B cell (primary cell): ENCODE measurements at regions not wholly inside any gene's neighbourhood (a gene's known extent, or its start where the extent isn't known, plus 50 kb on each side); places are given as distances from the start of the nearest gene placed in this dataset.

Experiments
- ATAC-seq: fragments of 200-7000 bp; cut with Tn5 transposase; one replicate; pipeline ENCODE4 v1.10.0; 2021; ENCODE audit warnings: low read depth, mild to moderate bottlenecking, moderate number of reproducible peaks, moderate library complexity
- CTCF ChIA-PET: fragments of 350-600 bp; sonication (Branson Sonifier 250); formaldehyde crosslinking; loops from one replicate; lab custom pipeline; 2021; ENCODE audit warnings: antibody characterized with exemption, inconsistent platforms; lab: Charles Lee
- POLR2A ChIA-PET: fragments of 350-600 bp; sonication (Branson Sonifier 250); formaldehyde crosslinking; loops from one replicate; lab custom pipeline; 2021; ENCODE audit warnings: antibody characterized with exemption; lab: Charles Lee
- DNase-seq: peaks from one replicate; pipeline ENCODE4 v3.0.0; 2013
- H2AFZ ChIP-seq: 2 replicates; pipeline ENCODE4 v1.6.1; 2012; ENCODE audit warnings: mild to moderate bottlenecking, low read depth, low read length; ENCODE audit not compliant: insufficient read depth, poor library complexity, severe bottlenecking
- H3K27ac ChIP-seq, 2 donors: 1 replicate in 1 of 2; 2 replicates in 1 of 2; pipeline ENCODE4 v1.5.1; 2012 to 2013; ENCODE audit warnings: low read length in 2 of 2, mild to moderate bottlenecking in 2 of 2, moderate library complexity in 1 of 2
- H3K27me3 ChIP-seq, 4 experiments: fragments of 200-600 bp in 1 of 4; sonication (generic) in 1 of 4; replicated peaks in 1 of 4; 1 replicate in 2 of 4; 2 replicates in 2 of 4; pipeline versions ENCODE4 v1.6.1 to v1.7.0; 2013 to 2016; ENCODE audit warnings: low read length in 3 of 4, mild to moderate bottlenecking in 2 of 4, mixed read lengths in 1 of 4, moderate library complexity in 1 of 4; ENCODE audit not compliant: insufficient read depth in 4 of 4, control insufficient read depth in 3 of 4; ENCODE audit errors: control extremely low read depth in 1 of 4
- H3K36me3 ChIP-seq, 2 experiments: replicated peaks in 1 of 2; 1 replicate in 1 of 2; 2 replicates in 1 of 2; pipeline versions ENCODE4 v1.6.1 to v1.7.1; 2013; ENCODE audit warnings: low read length in 1 of 2; ENCODE audit not compliant: insufficient read depth in 2 of 2, control insufficient read depth in 1 of 2; ENCODE audit errors: control extremely low read depth in 1 of 2, extremely low read depth in 1 of 2
- H3K4me1 ChIP-seq, 2 donors: fragments of 200-600 bp in 1 of 2; sonication (generic) in 1 of 2; 1 replicate in 1 of 2; 2 replicates in 1 of 2; pipeline versions ENCODE4 v1.5.1 to v1.6.1; 2013 to 2017; ENCODE audit warnings: low read length in 2 of 2; ENCODE audit not compliant: control insufficient read depth in 2 of 2, insufficient read depth in 2 of 2
- H3K4me2 ChIP-seq: replicated peaks from 2 replicates; pipeline ENCODE3; 2012; ENCODE audit warnings: mild to moderate bottlenecking, low read depth, low read length; ENCODE audit not compliant: poor library complexity, severe bottlenecking
- H3K4me3 ChIP-seq, 5 experiments: fragments of 200-600 bp in 1 of 5; sonication (generic) in 1 of 5; 1 replicate in 3 of 5; 2 replicates in 2 of 5; pipeline versions ENCODE4 v1.5.1 to v1.7.0; 2011 to 2016; ENCODE audit warnings: low read length in 4 of 5, mild to moderate bottlenecking in 4 of 5, low read depth in 2 of 5, control low read depth in 1 of 5, moderate library complexity in 1 of 5; ENCODE audit not compliant: insufficient read depth in 1 of 5; ENCODE audit errors: control extremely low read depth in 1 of 5, extremely low read depth in 1 of 5
- H3K79me2 ChIP-seq: fragments of 200-600 bp; sonication (generic); one replicate; pipeline ENCODE4 v1.6.0; 2016; ENCODE audit warnings: low read length; ENCODE audit not compliant: control insufficient read depth, insufficient read depth
- H3K9ac ChIP-seq: fragments of 200-600 bp; sonication (generic); 2 replicates; pipeline ENCODE4 v1.6.1; 2017; ENCODE audit warnings: mild to moderate bottlenecking, low read length, moderate library complexity
- H3K9me3 ChIP-seq, 3 donors: one replicate each; pipeline versions ENCODE4 v1.6.1 to v1.7.1; 2013; ENCODE audit warnings: low read length in 2 of 3; ENCODE audit not compliant: control insufficient read depth in 2 of 3, insufficient read depth in 1 of 3; ENCODE audit errors: control extremely low read depth in 1 of 3
- H4K20me1 ChIP-seq: 2 replicates; pipeline ENCODE4 v1.6.0; 2012; ENCODE audit warnings: mild to moderate bottlenecking, low read length; ENCODE audit not compliant: insufficient read depth, control insufficient read depth, poor library complexity, severe bottlenecking
- H3K27ac Mint-ChIP-seq: one replicate; pipeline ENCODE4 v1.8.0; 2021; ENCODE audit warnings: mixed read lengths
- H3K27me3 Mint-ChIP-seq: one replicate; pipeline ENCODE4 v1.8.0; 2021; ENCODE audit warnings: mixed read lengths
- H3K4me1 Mint-ChIP-seq: one replicate; pipeline ENCODE4 v1.8.0; 2021; ENCODE audit warnings: mixed read lengths
- H3K4me3 Mint-ChIP-seq: one replicate; pipeline ENCODE4 v1.8.0; 2021; ENCODE audit warnings: mixed read lengths
- H3K9me3 Mint-ChIP-seq: one replicate; pipeline ENCODE4 v1.8.0; 2022; ENCODE audit warnings: mixed read lengths; ENCODE audit not compliant: insufficient read depth
- CTCF ChIP-seq: fragments of 200-600 bp; IDR thresholded peaks from one replicate; pipeline ENCODE4 v1.8.0; 2022; ENCODE audit warnings: antibody characterized with exemption, mild to moderate bottlenecking
- EZH2 ChIP-seq: IDR thresholded peaks from 2 replicates; pipeline ENCODE4 v1.6.1; 2012; ENCODE audit warnings: borderline replicate concordance, low read depth, mild to moderate bottlenecking, moderate library complexity, low read length; ENCODE audit not compliant: insufficient read depth, poor library complexity, severe bottlenecking
- WGBS: methylation state at CpG from one replicate; pipeline ENCODE4 v1.1.5; 2013; ENCODE audit warnings: missing lambda C conversion rate; ENCODE audit not compliant: insufficient coverage; 5-methylcytosine and 5-hydroxymethylcytosine counted together
- intact Hi-C: fragments of 100-400 bp; cut with micrococcal nuclease; formaldehyde crosslinking; loops from one replicate; pipeline ENCODE4 v1.10.0; 2022

- H3K4me1 Mint-ChIP-seq = no peaks in the 10 kb centered on the region
- H3K9me3 Mint-ChIP-seq = peaks cover 1% of the 10 kb centered on the region
- no peaks in the 10 kb centered on the region for H3K36me3 ChIP-seq
- H3K27me3 Mint-ChIP-seq = no peaks in the 10 kb centered on the region
- no peak for TF ChIP-seq EZH2
- TF ChIP-seq CTCF = no peak
- no peak for ATAC-seq
- H3K27me3 ChIP-seq = no peaks in the 10 kb centered on the region
- no peaks in the 10 kb centered on the region for H4K20me1 ChIP-seq
- intact Hi-C loops = no loop called here
- H3K9ac ChIP-seq = no peak overlapping the region
- no peak overlapping the region for H3K27ac ChIP-seq
- H3K4me2 ChIP-seq = no peak overlapping the region
- H2AFZ ChIP-seq = no peak overlapping the region
- no peaks in the 10 kb centered on the region for H3K4me1 ChIP-seq
- no peak for DNase-seq
- no peaks in the 10 kb centered on the region for H3K79me2 ChIP-seq
- no peaks in the 10 kb centered on the region for H3K9me3 ChIP-seq
- H3K4me3 Mint-ChIP-seq = no peak overlapping the region
- H3K27ac Mint-ChIP-seq = no peak overlapping the region
- POLR2A ChIA-PET = no interaction called here
- H3K4me3 ChIP-seq = no peak overlapping the region
- WGBS = 100% methylated on average over 1 of the region's 2 CpGs
- CTCF ChIA-PET = no interaction called here
Observed at GRCh38 chr18:39375066-39375465, 1809.5 kb upstream of the CELF4 start.

GRCh38 chr18:39371996-39372395 is 1806.4 kb upstream of the CELF4 start:
- Mint-ChIP-seq H3K9me3 (peaks cover 1% of the 10 kb centered on the region), H3K4me1 (no peaks in the 10 kb centered on the region), H3K27ac (no peak overlapping the region), H3K4me3 (no peak overlapping the region), H3K27me3 (no peaks in the 10 kb centered on the region)
- no peak overlapping the region for H3K4me2 ChIP-seq
- ATAC-seq = no peak
- H3K9me3 ChIP-seq = no peaks in the 10 kb centered on the region
- TF ChIP-seq EZH2 = no peak
- TF ChIP-seq CTCF = no peak
- intact Hi-C loops = no loop called here
- ChIA-PET POLR2A (no interaction called here), CTCF (no interaction called here)
- H3K9ac ChIP-seq = no peak overlapping the region
- H2AFZ ChIP-seq = no peak overlapping the region
- H3K4me3 ChIP-seq = no peak overlapping the region
- DNase-seq = no peak
- no peaks in the 10 kb centered on the region for H3K4me1 ChIP-seq
- no peak overlapping the region for H3K27ac ChIP-seq
- no peaks in the 10 kb centered on the region for H3K79me2 ChIP-seq
- no peaks in the 10 kb centered on the region for H3K27me3 ChIP-seq
- WGBS = no CpG with 5 or more reads among the region's 1 CpG
- no peaks in the 10 kb centered on the region for H3K36me3 ChIP-seq
- no peaks in the 10 kb centered on the region for H4K20me1 ChIP-seq
